SK-N-SH treated with all-trans-retinoic acid at 6 μM for 48 hours (cell line): ENCODE measurements at regions not wholly inside any gene's neighbourhood (a gene's known extent, or its start where the extent isn't known, plus 50 kb on each side); places are given as distances from the start of the nearest gene placed in this dataset.

ENCODE experiments used
- ATAC-seq: fragments of 200-7000 bp; cut with Tn5 transposase; 3 replicates; pipeline ENCODE4 v1.9.1; 2020; ENCODE audit warnings: mild to moderate bottlenecking, moderate library complexity
- ARNTL ChIP-seq: fragments of 450-650 bp; formaldehyde crosslinking; IDR thresholded peaks from 2 replicates; pipeline ENCODE4 v1.5.0; 2020; ENCODE audit warnings: low read depth, mild to moderate bottlenecking, moderate library complexity, borderline replicate concordance
- BACH2 ChIP-seq: fragments of 250-450 bp; sonication (Bioruptor Pico); IDR thresholded peaks from 2 replicates; pipeline ENCODE4 v1.9.0; 2021; ENCODE audit warnings: mild to moderate bottlenecking, borderline replicate concordance
- CSDC2 ChIP-seq: fragments of 250-450 bp; sonication (Bioruptor Pico); IDR thresholded peaks from 2 replicates; pipeline ENCODE4 v1.5.0; 2020; ENCODE audit warnings: mild to moderate bottlenecking, moderate library complexity
- ESRRG ChIP-seq: fragments of 250-450 bp; sonication (Bioruptor Pico); IDR thresholded peaks from 2 replicates; pipeline ENCODE4 v1.6.1; 2021; ENCODE audit warnings: mild to moderate bottlenecking
- GLIS3 ChIP-seq: fragments of 250-450 bp; sonication (Bioruptor Pico); IDR thresholded peaks from 2 replicates; pipeline ENCODE4 v1.5.0; 2020; ENCODE audit warnings: mild to moderate bottlenecking, moderate library complexity
- OSR1 ChIP-seq: fragments of 250-450 bp; sonication (Bioruptor Pico); IDR thresholded peaks from 2 replicates; pipeline ENCODE4 v1.8.0; 2022; ENCODE audit warnings: moderate library complexity, mild to moderate bottlenecking, inconsistent platforms
- RARB ChIP-seq: fragments of 250-450 bp; sonication (Bioruptor Pico); IDR thresholded peaks from 2 replicates; pipeline ENCODE4 v1.8.0; 2021; ENCODE audit warnings: mild to moderate bottlenecking, moderate library complexity
- SNAI2 ChIP-seq: fragments of 250-450 bp; sonication (Bioruptor Pico); IDR thresholded peaks from 2 replicates; pipeline ENCODE4 v1.5.0; 2020; ENCODE audit warnings: mild to moderate bottlenecking, moderate library complexity
- TCF4 ChIP-seq: fragments of 250-450 bp; sonication (Bioruptor Pico); IDR thresholded peaks from 2 replicates; pipeline ENCODE4 v1.8.0; 2021; ENCODE audit warnings: mild to moderate bottlenecking, moderate library complexity, borderline replicate concordance
- TOX ChIP-seq: fragments of 250-450 bp; sonication (Bioruptor Pico); IDR thresholded peaks from 2 replicates; pipeline ENCODE4 v1.8.0; 2021; ENCODE audit warnings: mild to moderate bottlenecking, moderate library complexity, borderline replicate concordance
- ZC3H10 ChIP-seq: fragments of 250-450 bp; sonication (Bioruptor Pico); IDR thresholded peaks from 2 replicates; pipeline ENCODE4 v1.5.1; 2021; ENCODE audit warnings: mild to moderate bottlenecking, moderate library complexity
- ZFP3 ChIP-seq: fragments of 250-450 bp; sonication (Bioruptor Pico); IDR thresholded peaks from 2 replicates; pipeline ENCODE4 v1.5.0; 2020; ENCODE audit warnings: mild to moderate bottlenecking, moderate library complexity
- ZFP30 ChIP-seq: fragments of 450-650 bp; formaldehyde crosslinking; IDR thresholded peaks from 2 replicates; pipeline ENCODE4 v1.5.0; 2022; ENCODE audit warnings: mild to moderate bottlenecking, moderate library complexity
- ZNF565 ChIP-seq: fragments of 450-650 bp; formaldehyde crosslinking; conservative IDR thresholded peaks from 2 replicates; pipeline ENCODE4 v1.5.0; 2020; ENCODE audit warnings: low read depth, mild to moderate bottlenecking, moderate library complexity
- ZNF70 ChIP-seq: fragments of 450-650 bp; formaldehyde crosslinking; IDR thresholded peaks from 2 replicates; pipeline ENCODE4 v1.5.0; 2020; ENCODE audit warnings: mild to moderate bottlenecking, moderate library complexity
- TF ChIP-seq, protein P1 (sequence below): fragments of 250-450 bp; sonication (Bioruptor Pico); IDR thresholded peaks from 2 replicates; pipeline ENCODE4 v1.8.0; 2020; ENCODE audit warnings: mild to moderate bottlenecking, moderate library complexity, borderline replicate concordance
- TF ChIP-seq, protein P2 (sequence below): fragments of 250-450 bp; sonication (Bioruptor Pico); IDR thresholded peaks from 2 replicates; pipeline ENCODE4 v1.5.0; 2020; ENCODE audit warnings: mild to moderate bottlenecking, moderate library complexity
- TF ChIP-seq, protein P3 (sequence below): fragments of 250-450 bp; sonication (Bioruptor Pico); IDR thresholded peaks from 2 replicates; pipeline ENCODE4 v1.8.0; 2021; ENCODE audit warnings: low read depth, mild to moderate bottlenecking, moderate library complexity, borderline replicate concordance

DNA sequence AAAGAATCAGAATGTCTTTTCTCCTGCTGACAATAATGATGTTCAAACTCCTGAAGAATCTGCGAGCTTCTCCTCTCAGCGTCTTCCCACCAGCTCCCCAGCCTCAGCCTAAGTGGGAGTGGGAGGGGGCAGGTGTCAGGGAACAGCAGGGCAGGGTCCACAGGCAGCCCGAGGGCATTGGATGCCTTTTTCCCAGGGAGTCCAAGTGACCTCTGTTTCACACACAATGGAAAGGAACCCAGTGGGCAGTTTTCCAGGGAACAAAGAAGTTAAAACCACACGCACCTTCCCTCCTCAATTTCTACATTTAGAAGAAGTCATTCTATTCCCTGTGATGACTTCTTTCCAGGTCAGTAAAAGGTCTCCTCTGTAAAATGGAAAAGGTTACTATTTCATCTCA lies 278.5 kb downstream of the PARM1 start:
- no peak for ATAC-seq
- no peak for TF ChIP-seq ESRRG
- TF ChIP-seq ZNF70 (CRISPR knock-in tag): no peak
- TF ChIP-seq RARB: no peak
- TF ChIP-seq CSDC2 (CRISPR knock-in tag): no peak
- TF ChIP-seq SNAI2 (CRISPR knock-in tag): no peak
- no peak for TF ChIP-seq GLIS3 (CRISPR knock-in tag)
- no peak for TF ChIP-seq ZFP3
- TF ChIP-seq BACH2 (CRISPR knock-in tag): no peak
- no peak for TF ChIP-seq ARNTL (CRISPR knock-in tag)
- no peak for TF ChIP-seq TCF4 (CRISPR knock-in tag)
- TF ChIP-seq, protein P1, sequence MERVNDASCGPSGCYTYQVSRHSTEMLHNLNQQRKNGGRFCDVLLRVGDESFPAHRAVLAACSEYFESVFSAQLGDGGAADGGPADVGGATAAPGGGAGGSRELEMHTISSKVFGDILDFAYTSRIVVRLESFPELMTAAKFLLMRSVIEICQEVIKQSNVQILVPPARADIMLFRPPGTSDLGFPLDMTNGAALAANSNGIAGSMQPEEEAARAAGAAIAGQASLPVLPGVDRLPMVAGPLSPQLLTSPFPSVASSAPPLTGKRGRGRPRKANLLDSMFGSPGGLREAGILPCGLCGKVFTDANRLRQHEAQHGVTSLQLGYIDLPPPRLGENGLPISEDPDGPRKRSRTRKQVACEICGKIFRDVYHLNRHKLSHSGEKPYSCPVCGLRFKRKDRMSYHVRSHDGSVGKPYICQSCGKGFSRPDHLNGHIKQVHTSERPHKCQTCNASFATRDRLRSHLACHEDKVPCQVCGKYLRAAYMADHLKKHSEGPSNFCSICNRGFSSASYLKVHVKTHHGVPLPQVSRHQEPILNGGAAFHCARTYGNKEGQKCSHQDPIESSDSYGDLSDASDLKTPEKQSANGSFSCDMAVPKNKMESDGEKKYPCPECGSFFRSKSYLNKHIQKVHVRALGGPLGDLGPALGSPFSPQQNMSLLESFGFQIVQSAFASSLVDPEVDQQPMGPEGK (CRISPR knock-in tag): no peak
- TF ChIP-seq TOX (CRISPR knock-in tag): no peak
- TF ChIP-seq, protein P2, sequence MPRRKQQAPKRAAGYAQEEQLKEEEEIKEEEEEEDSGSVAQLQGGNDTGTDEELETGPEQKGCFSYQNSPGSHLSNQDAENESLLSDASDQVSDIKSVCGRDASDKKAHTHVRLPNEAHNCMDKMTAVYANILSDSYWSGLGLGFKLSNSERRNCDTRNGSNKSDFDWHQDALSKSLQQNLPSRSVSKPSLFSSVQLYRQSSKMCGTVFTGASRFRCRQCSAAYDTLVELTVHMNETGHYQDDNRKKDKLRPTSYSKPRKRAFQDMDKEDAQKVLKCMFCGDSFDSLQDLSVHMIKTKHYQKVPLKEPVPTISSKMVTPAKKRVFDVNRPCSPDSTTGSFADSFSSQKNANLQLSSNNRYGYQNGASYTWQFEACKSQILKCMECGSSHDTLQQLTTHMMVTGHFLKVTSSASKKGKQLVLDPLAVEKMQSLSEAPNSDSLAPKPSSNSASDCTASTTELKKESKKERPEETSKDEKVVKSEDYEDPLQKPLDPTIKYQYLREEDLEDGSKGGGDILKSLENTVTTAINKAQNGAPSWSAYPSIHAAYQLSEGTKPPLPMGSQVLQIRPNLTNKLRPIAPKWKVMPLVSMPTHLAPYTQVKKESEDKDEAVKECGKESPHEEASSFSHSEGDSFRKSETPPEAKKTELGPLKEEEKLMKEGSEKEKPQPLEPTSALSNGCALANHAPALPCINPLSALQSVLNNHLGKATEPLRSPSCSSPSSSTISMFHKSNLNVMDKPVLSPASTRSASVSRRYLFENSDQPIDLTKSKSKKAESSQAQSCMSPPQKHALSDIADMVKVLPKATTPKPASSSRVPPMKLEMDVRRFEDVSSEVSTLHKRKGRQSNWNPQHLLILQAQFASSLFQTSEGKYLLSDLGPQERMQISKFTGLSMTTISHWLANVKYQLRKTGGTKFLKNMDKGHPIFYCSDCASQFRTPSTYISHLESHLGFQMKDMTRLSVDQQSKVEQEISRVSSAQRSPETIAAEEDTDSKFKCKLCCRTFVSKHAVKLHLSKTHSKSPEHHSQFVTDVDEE (CRISPR knock-in tag): no peak
- TF ChIP-seq, protein P3, sequence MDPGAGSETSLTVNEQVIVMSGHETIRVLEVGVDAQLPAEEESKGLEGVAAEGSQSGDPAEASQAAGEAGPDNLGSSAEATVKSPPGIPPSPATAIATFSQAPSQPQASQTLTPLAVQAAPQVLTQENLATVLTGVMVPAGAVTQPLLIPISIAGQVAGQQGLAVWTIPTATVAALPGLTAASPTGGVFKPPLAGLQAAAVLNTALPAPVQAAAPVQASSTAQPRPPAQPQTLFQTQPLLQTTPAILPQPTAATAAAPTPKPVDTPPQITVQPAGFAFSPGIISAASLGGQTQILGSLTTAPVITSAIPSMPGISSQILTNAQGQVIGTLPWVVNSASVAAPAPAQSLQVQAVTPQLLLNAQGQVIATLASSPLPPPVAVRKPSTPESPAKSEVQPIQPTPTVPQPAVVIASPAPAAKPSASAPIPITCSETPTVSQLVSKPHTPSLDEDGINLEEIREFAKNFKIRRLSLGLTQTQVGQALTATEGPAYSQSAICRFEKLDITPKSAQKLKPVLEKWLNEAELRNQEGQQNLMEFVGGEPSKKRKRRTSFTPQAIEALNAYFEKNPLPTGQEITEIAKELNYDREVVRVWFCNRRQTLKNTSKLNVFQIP (CRISPR knock-in tag): no peak
- TF ChIP-seq ZC3H10 (CRISPR knock-in tag): no peak

DNA sequence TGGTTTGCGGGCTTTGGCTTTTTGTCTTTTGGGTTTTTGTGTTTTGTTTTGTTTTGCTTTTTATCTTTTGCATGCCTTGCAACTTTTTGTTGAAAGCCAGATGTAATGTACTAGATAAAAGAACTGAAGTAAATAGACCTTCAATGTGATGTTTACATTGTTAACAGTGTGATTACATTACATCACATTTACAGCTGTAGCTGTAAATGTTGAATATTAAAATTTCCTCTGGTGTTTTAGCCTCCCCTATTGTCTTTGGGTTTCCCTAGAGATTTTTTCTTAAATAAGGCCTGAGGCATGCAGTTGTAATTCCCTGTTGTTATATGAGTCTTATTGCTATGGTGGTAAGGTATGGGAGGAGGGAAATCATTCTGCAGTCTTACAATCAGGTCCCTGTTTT lies 275.0 kb downstream of the PARM1 start:
- ATAC-seq: no peak
- TF ChIP-seq TOX (CRISPR knock-in tag) (no peak), GLIS3 (CRISPR knock-in tag) (no peak), SNAI2 (CRISPR knock-in tag) (no peak), ZFP3 (no peak)
- TF ChIP-seq, protein P2 (CRISPR knock-in tag): no peak

DNA sequence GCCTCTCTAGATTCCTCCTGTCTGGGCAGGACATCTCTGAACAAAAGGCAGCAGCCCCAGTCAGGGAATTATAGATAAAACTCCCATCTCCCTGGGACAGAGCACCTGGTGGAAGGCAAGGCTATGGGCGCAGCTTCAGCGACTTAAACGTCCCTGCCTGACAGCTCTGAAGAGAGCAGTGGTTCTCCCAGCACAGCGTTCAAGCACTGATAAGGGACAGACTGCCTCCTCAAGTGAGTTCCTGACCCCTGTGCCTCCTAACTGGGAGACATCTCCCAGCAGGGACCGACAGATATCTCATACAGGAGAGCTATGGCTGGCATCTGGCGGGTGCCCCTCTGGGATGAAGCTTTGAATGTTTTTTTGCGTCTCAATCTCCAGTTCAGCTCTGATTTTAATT lies 262.2 kb downstream of the PARM1 start:
- TF ChIP-seq CSDC2 (CRISPR knock-in tag): no peak
- no peak for TF ChIP-seq OSR1
- TF ChIP-seq TOX (CRISPR knock-in tag): no peak
- TF ChIP-seq, protein P3 (CRISPR knock-in tag): no peak
- TF ChIP-seq ZFP3: no peak
- TF ChIP-seq RARB: no peak
- no peak for TF ChIP-seq ZNF565 (CRISPR knock-in tag)
- TF ChIP-seq ZFP30 (CRISPR knock-in tag): no peak
- no peak for ATAC-seq
